ENCODE measurements at regions not wholly inside any gene's neighbourhood (a gene's known extent, or its start where the extent isn't known, plus 50 kb on each side); places are given as distances from the start of the nearest gene placed in this dataset.
"Not testable (repeated sequence)": the region's sequence is repeated elsewhere in the genome, so short reads cannot be mapped to it uniquely, and the experiment has no call there.

GRCh38 chr1:96222701-96223100, 498.9 kb upstream of the PTBP2 start:
- no peak for FAIRE-seq
- H3K4me1 ChIP-seq (ENCODE audit: insufficient read depth, low read length) = no peaks in the 10 kb centered on the region
- CTCF ChIA-PET (ENCODE audit: low intra/inter-chr PET ratio, low total read pairs) = no interaction called here
- in situ Hi-C loops (cut with HindIII; ENCODE audit: extremely low pct_ligation_motif_present, low pct_unique_long_range_greater_than_20kb) = no loop called here
- no peak for ATAC-seq
- no peak overlapping the region for H3K27ac ChIP-seq (ENCODE audit: extremely low read length, insufficient read depth, low read length)
- DNase-seq (ENCODE audit: low spot score) = no peak
- no peaks in the 10 kb centered on the region for H4K20me1 ChIP-seq (ENCODE audit: insufficient read depth, low read length)
- POLR2A ChIA-PET = no interaction called here
- H3K4me3 ChIP-seq (replicated peaks in 1 of 3; ENCODE audit: insufficient read depth in 1 of 3, low read depth in 2 of 3, low read length in 3 of 3) = no peak overlapping the region
- BruUV-seq (replicated peaks) = no TSS peak
- H3K9ac ChIP-seq (ENCODE audit: insufficient read depth, low read depth, low read length) = no peak overlapping the region
- TF ChIP-seq KAT2B (IDR thresholded peaks at IDR 0.05; ENCODE audit: borderline replicate concordance, low read depth, low read length) (no peak), TFAP4 (IDR thresholded peaks at IDR 0.05; ENCODE audit: borderline replicate concordance, low read depth) (no peak), ZBTB14 (CRISPR knock-in tag; IDR thresholded peaks at IDR 0.05) (no peak), GATA4 (IDR thresholded peaks at IDR 0.05; ENCODE audit: borderline replicate concordance, low read depth) (no peak), E2F1 (CRISPR knock-in tag; IDR thresholded peaks at IDR 0.05) (no peak), FOXM1 (CRISPR knock-in tag; IDR thresholded peaks at IDR 0.05) (no peak), BRF2 (CRISPR knock-in tag; IDR thresholded peaks at IDR 0.05) (no peak), THAP11 (CRISPR knock-in tag; IDR thresholded peaks at IDR 0.05) (no peak), ZNF275 (CRISPR knock-in tag; IDR thresholded peaks at IDR 0.05; ENCODE audit: borderline replicate concordance) (no peak), ZNF674 (CRISPR knock-in tag; IDR thresholded peaks at IDR 0.05; ENCODE audit: low read depth) (no peak), ZFP37 (CRISPR knock-in tag; IDR thresholded peaks at IDR 0.05; ENCODE audit: borderline replicate concordance) (no peak), GLI4 (CRISPR knock-in tag; IDR thresholded peaks at IDR 0.05; ENCODE audit: borderline replicate concordance) (no peak), ZMYM2 (CRISPR knock-in tag; IDR thresholded peaks at IDR 0.05) (no peak), ZNF652 (CRISPR knock-in tag; IDR thresholded peaks at IDR 0.05; ENCODE audit: borderline replicate concordance, low read depth) (no peak)
- no peak overlapping the region for H2AFZ ChIP-seq (ENCODE audit: low read length)
- intact Hi-C loops (cut with micrococcal nuclease; ENCODE audit: unreplicated experiment) = no loop called here
- H3K9me3 ChIP-seq (ENCODE audit: low read length) = no peaks in the 10 kb centered on the region
- H3K36me3 ChIP-seq (replicated peaks in 1 of 2; ENCODE audit: control insufficient read depth in 1 of 2, insufficient read depth in 2 of 2, low read length in 2 of 2) = no peaks in the 10 kb centered on the region
- no peaks in the 10 kb centered on the region for H3K79me2 ChIP-seq (ENCODE audit: insufficient read depth, low read length)
- 10% methylated on average over 2 of the region's 2 CpGs for WGBS (ENCODE audit: low lambda C conversion rate)
- no peak overlapping the region for H3K4me2 ChIP-seq (ENCODE audit: low read depth, low read length)
- H3K27me3 ChIP-seq (ENCODE audit: control insufficient read depth in 1 of 2, insufficient read depth in 2 of 2, low read length in 2 of 2) = no peaks in the 10 kb centered on the region

- H3K4me3 ChIP-seq (replicated peaks in 1 of 3; ENCODE audit: insufficient read depth in 1 of 3, low read depth in 2 of 3, low read length in 3 of 3); H3K4me2 ChIP-seq (ENCODE audit: low read depth, low read length); CTCF ChIA-PET (ENCODE audit: low intra/inter-chr PET ratio, low total read pairs); DNase-seq (ENCODE audit: low spot score); H2AFZ ChIP-seq (ENCODE audit: low read length); H3K4me1 ChIP-seq (ENCODE audit: insufficient read depth, low read length); H3K9ac ChIP-seq (ENCODE audit: insufficient read depth, low read depth, low read length); POLR2A ChIA-PET; BruUV-seq (replicated peaks); H3K79me2 ChIP-seq (ENCODE audit: insufficient read depth, low read length); H3K27me3 ChIP-seq (ENCODE audit: control insufficient read depth in 1 of 2, insufficient read depth in 2 of 2, low read length in 2 of 2); in situ Hi-C loops (cut with HindIII; ENCODE audit: extremely low pct_ligation_motif_present, low pct_unique_long_range_greater_than_20kb); H3K36me3 ChIP-seq (replicated peaks in 1 of 2; ENCODE audit: control insufficient read depth in 1 of 2, insufficient read depth in 2 of 2, low read length in 2 of 2); H3K9me3 ChIP-seq (ENCODE audit: low read length); H4K20me1 ChIP-seq (ENCODE audit: insufficient read depth, low read length); H3K27ac ChIP-seq (ENCODE audit: extremely low read length, insufficient read depth, low read length); intact Hi-C loops (cut with micrococcal nuclease; ENCODE audit: unreplicated experiment); FAIRE-seq; ATAC-seq: not testable (repeated sequence)
- no CpG with 5 or more reads among the region's 20 CpGs for WGBS (ENCODE audit: low lambda C conversion rate)
Observed at GRCh38 chr1:96224229-96224628, 497.4 kb upstream of the PTBP2 start.
